ENCODE measurements at regions not wholly inside any gene's neighbourhood (a gene's known extent, or its start where the extent isn't known, plus 50 kb on each side); places are given as distances from the start of the nearest gene placed in this dataset.

DNA sequence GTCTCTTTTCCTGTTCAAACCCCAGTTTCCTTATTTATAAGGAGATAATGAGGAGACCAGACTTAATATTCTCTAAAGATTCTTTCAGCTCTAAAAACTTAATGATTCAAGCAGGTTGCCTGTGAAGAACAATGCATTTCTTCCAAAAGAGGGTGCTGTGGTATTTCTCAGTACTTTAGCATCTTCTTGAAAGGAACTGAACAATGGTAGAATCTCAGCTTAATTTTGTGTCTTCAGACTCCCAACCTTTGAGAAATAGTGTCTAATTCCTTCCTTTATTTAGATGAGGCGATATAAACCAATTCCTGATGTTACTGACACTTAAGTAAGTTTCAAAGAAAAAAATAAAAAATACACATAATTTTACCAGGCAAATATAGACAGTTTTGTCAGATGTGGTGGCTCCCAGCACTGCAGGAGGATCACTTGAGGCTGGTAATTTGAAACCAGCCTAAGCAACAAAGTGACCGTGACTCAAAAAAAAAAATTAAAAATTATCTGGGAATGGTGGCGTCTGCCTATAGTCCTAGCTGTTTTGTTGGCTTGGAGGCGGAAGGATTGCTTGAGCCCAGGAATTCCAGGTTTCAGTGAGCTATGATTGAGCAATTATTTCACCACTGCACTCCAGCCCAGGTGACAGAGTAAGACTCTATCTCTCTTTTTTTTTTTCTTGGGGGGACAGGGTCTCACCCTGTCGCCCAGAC, 76.9 kb upstream of the PSMA6 start:
- peak; percentile 49; the same call in 1 of the 2 replicates for TF ChIP-seq CTCF (conservative IDR thresholded peaks at IDR 0.05)
- TF ChIP-seq EZH2 (IDR thresholded peaks at IDR 0.05; ENCODE audit: low read depth): no peak

Measured in PC-9 (cell line).